Pancreas (tissue), 10 donors: ENCODE measurements at regions not wholly inside any gene's neighbourhood (a gene's known extent, or its start where the extent isn't known, plus 50 kb on each side); places are given as distances from the start of the nearest gene placed in this dataset.

Source experiments
- ATAC-seq, 4 donors: fragments of 200-7000 bp; cut with Tn5 transposase; one replicate each; pipeline versions ENCODE4 v1.8.0 to v1.9.1; 2020; ENCODE audit warnings: mild to moderate bottlenecking in 4 of 4, moderate library complexity in 4 of 4
- DNase-seq, 6 donors: peaks; one replicate each; pipeline ENCODE4 v3.0.0-alpha.2; 2020
- FAIRE-seq: peaks from 2 replicates; lab custom pipeline; 2012; peaks lifted over from hg19 to GRCh38; lab: Jason Lieb, UNC
- H3K27ac ChIP-seq, 4 donors: fragments of 200-600 bp; sonication (generic); 1 replicate in 3 of 4; 2 replicates in 1 of 4; pipeline versions ENCODE4 v1.5.0 to v1.8.0; 2020
- H3K27me3 ChIP-seq, 4 donors: fragments of 200-600 bp; one replicate each; pipeline ENCODE4 v1.8.0; 2021
- H3K36me3 ChIP-seq, 3 donors: fragments of 200-600 bp; sonication (generic) in 1 of 3; one replicate each; pipeline versions ENCODE4 v1.5.0 to v1.8.0; 2020 to 2021
- H3K4me1 ChIP-seq, 3 donors: fragments of 200-600 bp; one replicate each; pipeline ENCODE4 v1.8.0; 2021
- H3K4me3 ChIP-seq, 4 donors: fragments of 200-600 bp; sonication (generic) in 2 of 4; one replicate each; pipeline versions ENCODE4 v1.5.0 to v1.8.0; 2020 to 2021
- H3K9me3 ChIP-seq, 4 donors: fragments of 200-600 bp; one replicate each; pipeline ENCODE4 v1.8.0; 2021
- CTCF ChIP-seq, 4 donors: fragments of 200-600 bp; sonication (generic) in 3 of 4; IDR thresholded peaks; one replicate each; pipeline versions ENCODE4 v1.5.0 to v1.8.0; 2021; ENCODE audit warnings: antibody characterized with exemption in 4 of 4
- WGBS, 2 donors: extraction: QIAGEN DNeasy Blood & Tissue Kit; methylation state at CpG; one replicate each; pipeline ENCODE4 v1.1.7; 2013; 5-methylcytosine and 5-hydroxymethylcytosine counted together
- intact Hi-C, 3 donors: fragments of 100-400 bp; cut with DNase I; formaldehyde crosslinking; loops; one replicate each; pipeline versions ENCODE4 v1.11.1 to v1.14.2; 2022
- donor health status: healthy with polysubstance abuse.
- donor health status: DM: no; HTN: no; CAD: no; lungs with moderate emphysema.
- donor health status: DM: no; HTN: no; CAD: no.
- donor health status: control.
- donor health status: control.
- donor health status: Bipolar disorder and iron deficiency.
- donor health status: DM: yes; HTN: yes; CAD: no.
- donor health status: DM: no; HTN: no; CAD: no.
- donor health status: DM: no; HTN: no; CAD: no.
- donor health status: DM: yes; HTN: yes; CAD: no.

DNA sequence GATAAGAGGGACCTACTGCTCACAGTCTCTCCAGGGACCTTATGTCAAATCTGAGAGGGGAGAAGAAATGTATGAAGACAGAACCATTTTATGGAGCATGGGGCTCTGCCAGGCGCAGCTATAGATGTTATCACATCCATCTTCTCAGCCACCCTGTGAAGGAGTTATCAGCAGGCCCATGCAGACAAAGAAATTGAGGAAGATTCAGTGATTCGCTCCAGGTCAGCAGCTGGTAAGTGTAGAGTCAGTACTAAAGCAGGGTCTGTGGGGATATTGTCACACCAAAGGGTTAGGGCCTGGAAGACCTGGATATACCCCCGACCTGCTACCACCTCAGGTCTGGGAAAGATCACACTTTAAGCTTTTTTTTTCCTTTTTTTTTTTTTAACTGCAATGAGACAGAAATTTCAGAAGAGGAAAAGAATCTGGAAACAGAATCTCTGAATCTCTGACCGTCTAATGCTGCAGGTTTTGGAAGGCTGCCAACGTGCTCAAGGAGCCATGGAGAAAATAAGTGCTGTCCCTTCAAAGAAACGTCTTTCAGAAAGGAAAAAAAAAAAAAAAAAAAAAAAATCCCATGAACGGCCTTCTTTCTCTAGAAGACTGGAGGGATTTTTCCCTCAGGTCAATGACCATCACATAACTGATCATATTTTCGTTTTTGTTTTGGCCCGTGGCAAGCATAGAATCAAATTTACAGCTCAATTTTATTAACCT, 73.3 kb upstream of the PLEKHG7 start:
- Histone ChIP-seq H3K4me1 (no peaks in the 10 kb centered on the region), H3K36me3 (no peaks in the 10 kb centered on the region), H3K27ac (no peak overlapping the region), H3K4me3 (no peak overlapping the region), H3K27me3 (no peaks in the 10 kb centered on the region), H3K9me3 (no peaks in the 10 kb centered on the region)
- DNase-seq (peak in 1 of 6 donors; percentile 12), FAIRE-seq (no peak), ATAC-seq (no peak)
- no peak for TF ChIP-seq CTCF (IDR thresholded peaks at IDR 0.05)
- WGBS, 2 donors, result 66 to 68% methylated on average over 9 of the region's 9 CpGs
- intact Hi-C loops, result no loop called here

GRCh38 chr12:92628476-92628875, 74.3 kb upstream of the PLEKHG7 start:
- intact Hi-C loops, result no loop called here

GRCh38 chr12:92627511-92627910, 75.3 kb upstream of the PLEKHG7 start:
- DNase-seq, result no peak
- no peaks in the 10 kb centered on the region for H3K27me3 ChIP-seq
- ATAC-seq, result no peak
- intact Hi-C loops, result no loop called here
- no peaks in the 10 kb centered on the region for H3K9me3 ChIP-seq
- no peak overlapping the region for H3K27ac ChIP-seq
- no peaks in the 10 kb centered on the region for H3K4me1 ChIP-seq
- WGBS, 2 donors, result 77 to 80% methylated on average over 2 of the region's 2 CpGs
- no peak overlapping the region for H3K4me3 ChIP-seq
- TF ChIP-seq CTCF (IDR thresholded peaks at IDR 0.05), result no peak
- FAIRE-seq, result no peak
- no peaks in the 10 kb centered on the region for H3K36me3 ChIP-seq

More at GRCh38 chr12:92628476-92628875, 74.3 kb upstream of the PLEKHG7 start:
- no peaks in the 10 kb centered on the region for H3K36me3 ChIP-seq
- 91 to 96% methylated on average over 2 of the region's 2 CpGs for WGBS, 2 donors
- TF ChIP-seq CTCF (IDR thresholded peaks at IDR 0.05), result no peak
- DNase-seq, result no peak
- no peaks in the 10 kb centered on the region for H3K4me1 ChIP-seq
- ATAC-seq, result no peak
- no peak overlapping the region for H3K4me3 ChIP-seq
- no peak overlapping the region for H3K27ac ChIP-seq
- no peaks in the 10 kb centered on the region for H3K27me3 ChIP-seq
- no peaks in the 10 kb centered on the region for H3K9me3 ChIP-seq
- FAIRE-seq, result no peak

- FAIRE-seq (no peak), DNase-seq (no peak), ATAC-seq (no peak)
- no peaks in the 10 kb centered on the region for H3K27me3 ChIP-seq
- no peak for TF ChIP-seq CTCF (IDR thresholded peaks at IDR 0.05)
- intact Hi-C loops, result no loop called here
- H3K4me3 ChIP-seq, result no peak overlapping the region
- H3K4me1 ChIP-seq, result no peaks in the 10 kb centered on the region
- no peak overlapping the region for H3K27ac ChIP-seq
- no peaks in the 10 kb centered on the region for H3K9me3 ChIP-seq
- H3K36me3 ChIP-seq, result no peaks in the 10 kb centered on the region
- 71% methylated on average over 3 of the region's 3 CpGs for WGBS, 2 donors
Observed at GRCh38 chr12:92625639-92626310, 77.0 kb upstream of the PLEKHG7 start.

DNA sequence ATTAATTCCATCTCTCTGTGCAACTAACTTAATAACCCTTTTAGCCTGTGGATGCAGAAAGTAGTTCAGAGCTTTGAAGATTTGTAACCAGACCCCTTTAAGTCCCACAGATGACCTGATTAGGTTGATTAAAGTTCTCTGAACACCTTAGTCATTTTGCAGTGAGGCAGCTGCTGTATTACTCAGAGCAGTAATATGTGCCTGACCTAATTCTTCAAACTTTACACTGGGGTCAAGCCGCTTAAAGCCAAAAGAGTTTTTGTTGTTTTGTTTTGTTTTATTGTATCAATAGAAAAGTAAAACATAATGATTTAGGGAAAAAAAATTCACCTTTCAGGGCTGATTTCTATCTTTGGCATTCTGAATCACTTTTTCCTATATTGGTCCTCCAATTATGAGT, 78.6 kb upstream of the PLEKHG7 start:
- TF ChIP-seq CTCF (IDR thresholded peaks at IDR 0.05), result no peak
- Histone ChIP-seq H3K36me3 (no peaks in the 10 kb centered on the region), H3K4me1 (no peaks in the 10 kb centered on the region), H3K9me3 (no peaks in the 10 kb centered on the region), H3K27me3 (no peaks in the 10 kb centered on the region), H3K4me3 (no peak overlapping the region), H3K27ac (no peak overlapping the region)
- FAIRE-seq (no peak), DNase-seq (no peak), ATAC-seq (no peak)
- intact Hi-C loops, result no loop called here
- WGBS, 2 donors, result 76% methylated on average over 1 of the region's 1 CpG
